Kidney (tissue), 13 donors: ENCODE measurements at regions not wholly inside any gene's neighbourhood (a gene's known extent, or its start where the extent isn't known, plus 50 kb on each side); places are given as distances from the start of the nearest gene placed in this dataset.

Experiments used
- DNase-seq, 5 donors: peaks; one replicate each; pipeline ENCODE4 v3.0.0-alpha.2; 2013 to 2020
- FAIRE-seq: peaks from 2 replicates; lab custom pipeline; 2012; peaks lifted over from hg19 to GRCh38; lab: Jason Lieb, UNC
- H3K27ac ChIP-seq, 2 donors: one replicate each; pipeline ENCODE4 v1.7.0; 2013; ENCODE audit warnings: low read depth in 2 of 2, low read length in 2 of 2, inconsistent platforms in 1 of 2
- H3K27me3 ChIP-seq: one replicate; pipeline ENCODE4 v1.7.1; 2013; ENCODE audit warnings: low read length, inconsistent platforms; ENCODE audit not compliant: control insufficient read depth, insufficient read depth
- H3K36me3 ChIP-seq, 3 donors: one replicate each; pipeline versions ENCODE4 v1.7.0 to v1.7.1; 2013; ENCODE audit warnings: low read length in 3 of 3, control low read depth in 1 of 3, inconsistent platforms in 1 of 3; ENCODE audit not compliant: insufficient read depth in 3 of 3, control insufficient read depth in 2 of 3
- H3K4me1 ChIP-seq, 3 donors: one replicate each; pipeline versions ENCODE4 v1.7.0 to v1.7.1; 2013; ENCODE audit warnings: low read length in 3 of 3, inconsistent platforms in 1 of 3, low read depth in 1 of 3; ENCODE audit not compliant: control insufficient read depth in 2 of 3, insufficient read depth in 2 of 3
- H3K4me3 ChIP-seq, 3 donors: one replicate each; pipeline versions ENCODE4 v1.7.0 to v1.8.1; 2013; ENCODE audit warnings: low read length in 3 of 3, control low read depth in 1 of 3, inconsistent platforms in 1 of 3
- H3K9ac ChIP-seq, 3 donors: one replicate each; pipeline versions ENCODE4 v1.7.0 to v1.7.1; 2013; ENCODE audit warnings: low read length in 3 of 3, control low read depth in 1 of 3, inconsistent platforms in 1 of 3
- H3K9me3 ChIP-seq, 3 donors: one replicate each; pipeline versions ENCODE4 v1.7.0 to v1.7.1; 2013; ENCODE audit warnings: low read length in 3 of 3, control low read depth in 1 of 3, inconsistent platforms in 1 of 3; ENCODE audit not compliant: control insufficient read depth in 2 of 3, insufficient read depth in 1 of 3
- CTCF ChIP-seq: IDR thresholded peaks from 3 replicates; pipeline ENCODE4 v1.5.1; 2012; ENCODE audit warnings: mild to moderate bottlenecking, moderate library complexity, borderline replicate concordance; ENCODE audit not compliant: insufficient read depth; ENCODE audit errors: extremely low read depth
- intact Hi-C: fragments of 100-400 bp; cut with DNase I; formaldehyde crosslinking; loops from one replicate; pipeline ENCODE4 v1.11.1; 2022
- donor health status: control.
- donor health status: control.
- donor health status: control.
- donor health status: control.
- donor health status: control.
- donor health status: DM: yes; HTN: yes; CAD: no.
- donor health status: Normal renal cell carcinoma (clear cell type).

GRCh38 chr3:139778682-139779233 lies 101.0 kb upstream of the NMNAT3 start:
- no peak overlapping the region for H3K27ac ChIP-seq
- no peak for DNase-seq
- H3K4me1 ChIP-seq: no peaks in the 10 kb centered on the region
- no peaks in the 10 kb centered on the region for H3K36me3 ChIP-seq
- no peak for TF ChIP-seq CTCF
- intact Hi-C loops: no loop called here
- no peaks in the 10 kb centered on the region for H3K27me3 ChIP-seq
- H3K9me3 ChIP-seq: no peaks in the 10 kb centered on the region
- no peak overlapping the region for H3K9ac ChIP-seq
- no peak for FAIRE-seq
- no peak overlapping the region for H3K4me3 ChIP-seq

DNA sequence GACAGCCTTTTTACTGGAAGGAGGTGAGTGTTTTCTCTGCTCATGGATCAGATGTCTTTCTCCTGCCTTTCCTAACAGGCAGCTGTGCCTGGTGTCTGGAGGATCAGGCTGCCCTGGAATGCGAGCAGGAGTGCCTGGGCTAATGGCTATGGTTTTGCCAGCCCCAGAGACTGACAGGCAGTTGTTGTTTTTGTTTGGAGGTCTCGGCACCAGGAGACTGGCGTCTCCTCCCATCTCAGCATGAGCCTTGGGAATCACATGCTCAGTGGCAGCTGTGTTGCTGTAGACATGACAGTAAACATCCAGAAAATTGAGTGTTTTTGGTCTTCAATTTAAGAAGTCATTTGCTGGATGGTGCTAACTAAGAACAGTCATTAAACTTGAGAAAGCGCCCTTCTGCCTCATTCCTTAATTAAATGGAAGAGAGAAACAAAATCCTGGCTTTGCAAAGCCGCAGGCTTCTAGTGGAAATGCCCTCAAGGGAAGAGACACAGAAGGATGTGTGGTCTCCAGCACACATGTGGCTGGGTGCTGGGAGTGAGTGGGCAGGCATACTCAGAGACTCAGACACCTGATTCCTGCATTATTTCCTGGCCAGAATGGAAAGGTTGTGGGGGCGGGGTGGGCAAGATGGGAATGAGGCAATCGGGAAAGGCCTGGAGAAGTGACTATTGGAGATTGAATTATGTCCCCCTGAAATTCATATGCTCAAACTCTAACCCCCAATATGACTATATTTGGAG lies 97.0 kb upstream of the NMNAT3 start:
- Histone ChIP-seq H3K9ac (no peak overlapping the region), H3K4me1 (no peaks in the 10 kb centered on the region), H3K9me3 (no peaks in the 10 kb centered on the region), H3K4me3 (no peak overlapping the region), H3K36me3 (no peaks in the 10 kb centered on the region), H3K27me3 (no peaks in the 10 kb centered on the region), H3K27ac (no peak overlapping the region)
- no peak for TF ChIP-seq CTCF
- intact Hi-C loops: no loop called here
- FAIRE-seq: no peak
- DNase-seq: peak in 4 of 5 donors; percentile 53 to 75 (median 71)

DNA sequence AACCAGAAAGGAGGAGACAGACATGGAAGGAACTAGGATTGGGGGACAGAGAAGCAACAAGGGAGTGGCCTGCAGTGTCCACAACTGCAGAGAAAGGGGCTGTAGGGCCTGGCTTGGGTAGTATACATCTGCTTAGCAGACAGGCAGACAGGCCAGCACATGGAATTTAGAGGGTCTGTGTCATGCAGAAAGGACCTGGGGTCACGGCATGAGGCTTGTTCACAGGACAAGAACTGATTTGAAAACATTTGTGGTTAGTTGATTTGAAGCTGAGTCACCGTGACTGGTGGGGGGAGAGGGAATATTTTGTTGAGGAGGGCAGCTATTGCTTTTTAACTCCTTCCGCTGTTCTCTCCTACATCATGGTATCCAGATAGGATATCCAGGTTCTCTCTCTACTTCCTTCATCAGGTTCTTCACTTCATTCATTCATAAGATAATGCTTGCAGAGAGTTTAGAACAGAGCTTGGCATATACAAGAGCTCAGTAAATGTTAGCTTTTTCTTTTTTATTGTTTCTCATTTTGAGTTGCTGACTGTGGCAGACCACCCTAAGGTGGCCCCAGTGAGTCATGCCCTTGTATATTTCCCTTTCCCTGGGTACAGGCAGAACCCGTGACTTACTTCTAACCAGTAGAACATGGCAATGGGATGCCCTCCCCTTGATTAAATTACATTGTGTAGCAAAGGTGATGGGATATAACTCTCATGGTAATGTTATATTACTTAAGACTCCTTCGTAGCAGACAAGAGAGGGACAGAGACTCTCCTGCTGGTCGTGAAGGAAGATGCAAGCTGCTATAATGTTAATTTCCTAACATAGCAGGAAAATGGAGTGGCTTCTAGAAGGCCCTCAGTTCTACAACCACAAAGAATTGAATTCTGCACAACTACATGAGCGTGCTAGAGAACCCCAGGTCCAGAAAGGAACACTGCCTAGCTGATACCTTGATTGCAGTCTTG lies 95.0 kb upstream of the NMNAT3 start:
- FAIRE-seq (no peak), DNase-seq (no peak)
- H3K36me3 ChIP-seq: no peaks in the 10 kb centered on the region
- H3K27ac ChIP-seq: no peak overlapping the region
- H3K4me1 ChIP-seq: no peaks in the 10 kb centered on the region
- no peak overlapping the region for H3K4me3 ChIP-seq
- H3K9ac ChIP-seq: no peak overlapping the region
- intact Hi-C loops: no loop called here
- no peaks in the 10 kb centered on the region for H3K27me3 ChIP-seq
- no peaks in the 10 kb centered on the region for H3K9me3 ChIP-seq
- no peak for TF ChIP-seq CTCF
